Omental fat pad (tissue), 3 donors: ENCODE measurements at regions not wholly inside any gene's neighbourhood (a gene's known extent, or its start where the extent isn't known, plus 50 kb on each side); places are given as distances from the start of the nearest gene placed in this dataset.

ENCODE experiments used
- ATAC-seq: fragments of 150-250 bp; one replicate; pipeline ENCODE4 v1.9.1; 2016; ENCODE audit warnings: mild to moderate bottlenecking, moderate library complexity; ENCODE audit not compliant: low FRiP score
- DNase-seq: peaks from one replicate; pipeline ENCODE4 v3.0.0-alpha.2; 2019; ENCODE audit warnings: low spot score
- TF ChIP-seq, protein P1 (sequence below), 3 donors: fragments of 450-650 bp; IDR thresholded peaks; one replicate each; pipeline ENCODE4 v1.5.1; 2016 to 2017; ENCODE audit warnings: antibody characterized with exemption in 3 of 3, mild to moderate bottlenecking in 3 of 3, moderate library complexity in 2 of 3

DNA sequence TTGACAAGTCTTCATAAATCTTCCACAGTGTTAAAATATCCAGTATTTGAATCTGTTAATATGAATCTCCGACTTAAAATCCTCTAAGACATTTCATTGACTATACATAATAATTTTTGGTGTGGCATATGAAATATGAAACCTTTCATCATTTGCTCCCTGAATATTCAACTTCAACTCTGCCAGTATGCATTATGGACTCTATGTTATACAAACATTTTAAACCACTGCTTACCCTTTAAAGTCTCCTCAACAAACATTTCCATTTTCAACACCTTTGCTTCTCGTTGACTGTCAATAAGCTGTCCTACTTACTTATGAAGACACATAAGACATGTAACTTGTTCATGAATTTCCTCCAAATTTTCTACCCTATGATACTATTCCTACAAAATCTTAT lies 579.4 kb upstream of the SLITRK6 start:
- ATAC-seq (no peak), DNase-seq (no peak)
- TF ChIP-seq, protein P1, sequence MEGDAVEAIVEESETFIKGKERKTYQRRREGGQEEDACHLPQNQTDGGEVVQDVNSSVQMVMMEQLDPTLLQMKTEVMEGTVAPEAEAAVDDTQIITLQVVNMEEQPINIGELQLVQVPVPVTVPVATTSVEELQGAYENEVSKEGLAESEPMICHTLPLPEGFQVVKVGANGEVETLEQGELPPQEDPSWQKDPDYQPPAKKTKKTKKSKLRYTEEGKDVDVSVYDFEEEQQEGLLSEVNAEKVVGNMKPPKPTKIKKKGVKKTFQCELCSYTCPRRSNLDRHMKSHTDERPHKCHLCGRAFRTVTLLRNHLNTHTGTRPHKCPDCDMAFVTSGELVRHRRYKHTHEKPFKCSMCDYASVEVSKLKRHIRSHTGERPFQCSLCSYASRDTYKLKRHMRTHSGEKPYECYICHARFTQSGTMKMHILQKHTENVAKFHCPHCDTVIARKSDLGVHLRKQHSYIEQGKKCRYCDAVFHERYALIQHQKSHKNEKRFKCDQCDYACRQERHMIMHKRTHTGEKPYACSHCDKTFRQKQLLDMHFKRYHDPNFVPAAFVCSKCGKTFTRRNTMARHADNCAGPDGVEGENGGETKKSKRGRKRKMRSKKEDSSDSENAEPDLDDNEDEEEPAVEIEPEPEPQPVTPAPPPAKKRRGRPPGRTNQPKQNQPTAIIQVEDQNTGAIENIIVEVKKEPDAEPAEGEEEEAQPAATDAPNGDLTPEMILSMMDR (IDR thresholded peaks at IDR 0.05), result no peak

DNA sequence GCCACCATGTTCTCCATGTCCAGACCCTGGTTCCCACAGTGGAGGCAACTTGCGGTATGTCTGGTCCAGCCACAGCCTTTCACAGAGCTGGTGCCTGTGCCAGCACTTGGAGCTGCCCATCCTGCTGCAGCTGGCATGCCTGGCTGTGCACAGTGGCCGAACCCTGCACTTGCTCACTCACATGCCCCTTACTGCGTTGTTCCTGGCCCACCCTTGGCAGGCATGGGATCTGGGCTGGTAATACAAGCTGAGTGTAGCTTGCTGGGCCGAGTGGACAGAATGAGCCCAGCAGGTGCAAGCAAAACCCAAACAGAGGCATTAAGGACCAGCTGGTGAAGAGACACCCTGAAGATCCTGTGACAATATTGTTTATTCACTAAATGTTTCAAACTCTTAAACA lies 583.9 kb upstream of the SLITRK6 start:
- ATAC-seq (no peak), DNase-seq (no peak)
- TF ChIP-seq, protein P1 (IDR thresholded peaks at IDR 0.05), result no peak

DNA sequence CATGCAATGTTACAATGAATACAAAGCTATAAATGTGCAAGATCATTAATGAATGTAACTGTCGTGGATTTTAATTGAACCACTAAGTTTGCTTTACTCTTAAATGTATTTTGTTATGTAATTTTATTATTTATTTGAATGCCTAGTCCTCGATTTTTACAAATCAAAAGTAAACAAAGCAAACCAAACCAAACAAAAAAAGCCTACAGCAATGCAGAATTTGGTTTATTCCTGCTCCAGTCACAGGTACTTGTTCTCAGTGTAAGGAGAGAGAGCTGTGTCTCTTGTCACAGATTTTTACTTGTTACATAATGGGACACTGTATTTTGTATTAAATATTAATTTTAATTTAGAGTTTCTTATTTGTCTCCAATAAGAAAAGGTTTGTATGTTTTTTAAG lies 584.3 kb upstream of the SLITRK6 start:
- TF ChIP-seq, protein P1 (IDR thresholded peaks at IDR 0.05), result no peak
- no peak for ATAC-seq
- no peak for DNase-seq

DNA sequence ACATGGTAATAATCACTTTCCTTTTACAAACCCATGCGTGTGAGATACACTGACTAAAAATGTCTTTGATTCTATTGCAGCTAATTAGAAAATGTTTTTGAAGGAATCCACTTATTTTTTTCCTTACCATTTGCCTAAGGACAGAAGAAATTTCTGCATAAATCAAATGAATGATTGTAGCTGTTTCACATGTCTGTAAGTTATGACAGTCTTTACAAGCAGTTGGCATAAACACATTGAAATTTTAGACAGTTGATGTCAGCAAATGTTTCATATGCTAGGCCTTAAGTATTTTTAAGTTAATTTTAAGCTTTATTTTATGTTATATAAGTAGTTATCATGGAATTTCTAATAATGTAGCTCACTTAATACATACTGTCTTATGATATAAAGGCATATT lies 598.4 kb upstream of the SLITRK6 start:
- no peak for DNase-seq
- TF ChIP-seq, protein P1 (IDR thresholded peaks at IDR 0.05), result no peak
- no peak for ATAC-seq

DNA sequence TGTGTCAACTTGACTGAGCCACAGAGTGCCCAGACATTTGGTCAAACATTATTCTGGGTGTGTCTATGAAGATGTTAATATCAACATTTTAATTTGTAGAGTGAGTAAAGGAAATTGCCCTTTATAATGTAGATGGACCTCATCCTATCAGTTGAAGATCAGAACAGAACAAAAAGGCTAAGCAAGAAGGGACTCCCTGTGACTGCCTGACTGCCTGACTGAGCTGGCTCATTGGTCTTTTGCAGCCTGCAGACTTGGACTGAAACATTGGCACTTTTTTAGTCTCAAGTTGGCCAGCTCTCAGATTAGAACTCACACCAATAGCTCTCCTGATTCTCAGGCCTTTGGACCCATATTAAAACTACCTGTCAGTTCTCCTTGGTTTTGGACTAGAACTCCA lies 600.4 kb upstream of the SLITRK6 start:
- DNase-seq, result no peak
- no peak for ATAC-seq

DNA sequence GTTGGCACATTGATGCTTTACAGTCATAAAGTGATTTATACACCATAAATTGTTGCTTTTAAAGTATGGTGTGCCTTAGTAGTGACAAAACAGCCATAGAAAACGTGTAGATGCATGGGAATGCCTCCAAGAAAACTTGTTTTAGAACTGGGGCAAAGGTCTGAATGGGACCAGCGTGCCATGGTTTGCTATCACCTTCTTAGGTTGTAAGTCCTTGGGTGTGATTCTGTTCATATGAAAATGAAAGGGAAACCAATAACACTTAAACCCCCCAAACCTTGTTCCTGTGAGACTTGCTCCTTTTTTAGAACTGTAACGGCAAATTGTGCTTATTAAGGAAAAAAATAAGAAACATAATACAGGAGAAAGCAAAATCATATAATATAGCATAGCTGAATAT lies 603.3 kb upstream of the SLITRK6 start:
- DNase-seq (no peak), ATAC-seq (no peak)
- TF ChIP-seq, protein P1 (IDR thresholded peaks at IDR 0.05), result no peak

More for the DNA sequence above, 600.4 kb upstream of the SLITRK6 start:
- TF ChIP-seq, protein P1 (IDR thresholded peaks at IDR 0.05), result no peak

DNA sequence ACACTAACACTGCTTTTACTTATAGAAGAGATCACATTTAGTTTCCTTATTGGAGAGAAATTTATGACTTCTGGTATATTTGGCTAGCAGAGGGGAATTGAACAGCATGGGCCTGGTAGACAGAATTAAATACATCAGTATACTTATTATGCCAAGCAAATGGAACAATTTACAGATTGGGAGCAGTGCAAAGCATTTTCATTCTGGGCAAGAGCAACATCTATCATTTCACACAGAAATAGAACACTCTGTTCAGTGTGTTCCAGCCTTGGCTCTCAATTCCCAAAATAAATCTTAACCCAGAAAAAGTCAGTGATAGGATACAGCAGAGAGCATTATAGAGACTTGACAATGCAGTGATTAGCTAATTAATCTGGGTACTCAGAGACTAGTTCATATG lies 604.0 kb upstream of the SLITRK6 start:
- DNase-seq (no peak), ATAC-seq (no peak)
- TF ChIP-seq, protein P1 (IDR thresholded peaks at IDR 0.05), result no peak
